PC-9 (cell line): ENCODE measurements at regions not wholly inside any gene's neighbourhood (a gene's known extent, or its start where the extent isn't known, plus 50 kb on each side); places are given as distances from the start of the nearest gene placed in this dataset.
A peak's percentile ranks its signal among the peaks of the same experiment; 100 is the strongest.

Experiments
- BruUV-seq: library from RNA; stranded (reverse); fragments of 400-500 nt; replicated peaks from 2 replicates; lab custom pipeline; 2021; lab: Mats Ljungman, UMichigan
- CTCF ChIA-PET: fragments of 300-600 bp; sonication (Branson Sonifier 250); formaldehyde crosslinking; loops from one replicate; lab custom pipeline; 2022; ENCODE audit warnings: antibody characterized with exemption; lab: Charles Lee
- POLR2A ChIA-PET: fragments of 300-600 bp; sonication (Branson Sonifier 250); formaldehyde crosslinking; loops from one replicate; lab custom pipeline; 2022; ENCODE audit warnings: antibody characterized with exemption; ENCODE audit not compliant: unreplicated experiment; lab: Charles Lee
- DNase-seq, 2 experiments: peaks; one replicate each; pipeline versions ENCODE4 v3.0.0 to v3.0.0-alpha.2; 2015 to 2022; ENCODE audit warnings: mixed read lengths in 1 of 2
- H2AFZ ChIP-seq: fragments of 200-600 bp; sonication (generic); 2 replicates; pipeline ENCODE4 v1.8.1; 2017; ENCODE audit warnings: antibody characterized with exemption
- H3F3A ChIP-seq: fragments of 200-600 bp; sonication (generic); 2 replicates; pipeline ENCODE4 v1.8.1; 2017; ENCODE audit warnings: antibody characterized with exemption, mild to moderate bottlenecking, low read depth; ENCODE audit not compliant: insufficient read depth
- H3K27ac ChIP-seq: fragments of 200-600 bp; sonication (generic); 2 replicates; pipeline ENCODE4 v1.6.1; 2016; ENCODE audit warnings: mixed run types
- H3K27me3 ChIP-seq: fragments of 200-600 bp; sonication (generic); 2 replicates; pipeline ENCODE4 v1.6.1; 2016; ENCODE audit warnings: low read depth, mixed run types; ENCODE audit not compliant: insufficient read depth
- H3K36me3 ChIP-seq: fragments of 200-600 bp; sonication (generic); 2 replicates; pipeline ENCODE4 v1.6.1; 2016; ENCODE audit warnings: low read depth, mixed run types
- H3K4me1 ChIP-seq: fragments of 200-600 bp; sonication (generic); replicated peaks from 2 replicates; pipeline ENCODE4 v1.6.1; 2016; ENCODE audit warnings: mixed run types; ENCODE audit not compliant: insufficient read depth
- H3K4me2 ChIP-seq: fragments of 200-600 bp; sonication (generic); 2 replicates; pipeline ENCODE4 v1.6.1; 2017; ENCODE audit warnings: mixed run types
- H3K4me3 ChIP-seq: fragments of 200-600 bp; sonication (generic); 2 replicates; pipeline ENCODE4 v1.6.1; 2016; ENCODE audit warnings: mixed run types
- H3K79me2 ChIP-seq: fragments of 200-600 bp; sonication (generic); 2 replicates; pipeline ENCODE4 v1.6.1; 2017; ENCODE audit warnings: low read depth, mixed run types
- H3K9me2 ChIP-seq: fragments of 200-600 bp; sonication (generic); 2 replicates; pipeline ENCODE4 v1.8.1; 2017; ENCODE audit warnings: mild to moderate bottlenecking; ENCODE audit not compliant: insufficient read depth
- H3K9me3 ChIP-seq: fragments of 200-600 bp; sonication (generic); 2 replicates; pipeline ENCODE4 v1.8.1; 2016; ENCODE audit warnings: low read depth; ENCODE audit not compliant: insufficient read depth
- H4K20me1 ChIP-seq: fragments of 200-600 bp; sonication (generic); 2 replicates; pipeline ENCODE4 v1.8.1; 2017; ENCODE audit not compliant: insufficient read depth
- EZH2 ChIP-seq: fragments of 200-600 bp; sonication (generic); IDR thresholded peaks from 2 replicates; pipeline ENCODE4 v1.8.0; 2017; ENCODE audit warnings: antibody characterized with exemption, low read depth
- intact Hi-C: fragments of 100-400 bp; cut with micrococcal nuclease; formaldehyde crosslinking; loops from one replicate; pipeline ENCODE4 v1.10.0; 2022; ENCODE audit not compliant: unreplicated experiment
- TF ChIP-seq, protein P1 (sequence below): fragments of 200-600 bp; sonication (generic); conservative IDR thresholded peaks from 2 replicates; pipeline ENCODE4 v1.6.1; 2017; ENCODE audit warnings: mixed run types, antibody characterized with exemption, mild to moderate bottlenecking, moderate library complexity

DNA sequence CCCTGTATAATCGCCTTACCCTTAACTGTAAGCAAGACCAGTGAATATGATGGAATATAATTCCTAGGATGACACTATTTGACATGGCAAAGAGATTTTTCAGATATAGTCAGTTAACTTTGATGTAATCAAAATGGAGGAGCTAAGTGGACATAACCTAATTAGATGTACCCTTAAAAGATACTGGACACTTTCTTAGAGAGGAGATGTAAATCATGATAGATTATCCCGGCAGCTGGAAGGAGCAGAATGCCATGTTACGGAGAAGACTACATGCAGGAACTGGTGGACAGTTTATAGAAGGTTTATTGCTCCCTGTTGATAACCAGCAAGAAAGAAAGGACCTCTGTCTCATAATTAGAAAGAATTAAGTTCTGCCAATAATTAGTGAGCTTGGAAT is 1142.9 kb downstream of the SI start:
- no peak overlapping the region for H3K4me3 ChIP-seq
- H2AFZ ChIP-seq: no peak overlapping the region
- H3K9me2 ChIP-seq: no peaks in the 10 kb centered on the region
- intact Hi-C loops: no loop called here
- H3K36me3 ChIP-seq: no peaks in the 10 kb centered on the region
- ChIA-PET CTCF (no interaction called here), POLR2A (no interaction called here)
- no peaks in the 10 kb centered on the region for H3K79me2 ChIP-seq
- H4K20me1 ChIP-seq: no peaks in the 10 kb centered on the region
- H3K27me3 ChIP-seq: no peaks in the 10 kb centered on the region
- H3F3A ChIP-seq: peaks cover 4% of the 10 kb centered on the region; the same call in 1 of the 2 replicates
- TF ChIP-seq, protein P1, sequence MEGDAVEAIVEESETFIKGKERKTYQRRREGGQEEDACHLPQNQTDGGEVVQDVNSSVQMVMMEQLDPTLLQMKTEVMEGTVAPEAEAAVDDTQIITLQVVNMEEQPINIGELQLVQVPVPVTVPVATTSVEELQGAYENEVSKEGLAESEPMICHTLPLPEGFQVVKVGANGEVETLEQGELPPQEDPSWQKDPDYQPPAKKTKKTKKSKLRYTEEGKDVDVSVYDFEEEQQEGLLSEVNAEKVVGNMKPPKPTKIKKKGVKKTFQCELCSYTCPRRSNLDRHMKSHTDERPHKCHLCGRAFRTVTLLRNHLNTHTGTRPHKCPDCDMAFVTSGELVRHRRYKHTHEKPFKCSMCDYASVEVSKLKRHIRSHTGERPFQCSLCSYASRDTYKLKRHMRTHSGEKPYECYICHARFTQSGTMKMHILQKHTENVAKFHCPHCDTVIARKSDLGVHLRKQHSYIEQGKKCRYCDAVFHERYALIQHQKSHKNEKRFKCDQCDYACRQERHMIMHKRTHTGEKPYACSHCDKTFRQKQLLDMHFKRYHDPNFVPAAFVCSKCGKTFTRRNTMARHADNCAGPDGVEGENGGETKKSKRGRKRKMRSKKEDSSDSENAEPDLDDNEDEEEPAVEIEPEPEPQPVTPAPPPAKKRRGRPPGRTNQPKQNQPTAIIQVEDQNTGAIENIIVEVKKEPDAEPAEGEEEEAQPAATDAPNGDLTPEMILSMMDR: no peak
- TF ChIP-seq EZH2: no peak
- H3K4me1 ChIP-seq: no peaks in the 10 kb centered on the region
- no peak overlapping the region for H3K4me2 ChIP-seq
- no peak overlapping the region for H3K27ac ChIP-seq
- BruUV-seq: no TSS peak
- no peak for DNase-seq
- H3K9me3 ChIP-seq: no peaks in the 10 kb centered on the region

DNA sequence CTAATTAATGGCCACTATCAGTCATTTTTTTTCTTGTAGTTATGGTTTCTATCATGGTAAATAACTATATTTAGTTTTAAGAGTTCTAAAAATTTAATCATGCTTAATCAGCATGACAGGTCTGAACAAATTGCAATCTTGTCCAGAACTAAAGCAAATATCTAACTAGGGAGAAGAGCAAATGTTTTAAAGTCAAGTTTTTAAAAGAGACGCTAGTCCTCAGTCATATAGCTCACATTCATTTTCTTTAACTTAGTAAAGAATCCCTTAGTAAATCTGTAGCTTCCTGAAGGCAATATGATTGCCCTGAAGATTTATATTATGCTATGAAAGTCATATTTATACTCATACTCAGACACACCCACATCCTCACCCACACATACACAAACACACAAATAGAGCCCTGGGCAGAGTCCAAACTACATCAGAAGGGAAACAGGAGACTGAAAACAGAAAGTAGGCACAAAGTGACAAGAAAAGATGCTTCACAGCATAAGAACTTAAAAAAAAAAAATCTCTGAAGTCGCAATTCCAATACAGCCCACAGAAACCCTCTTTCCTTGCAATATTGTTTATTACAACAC is 1149.1 kb downstream of the SI start:
- H3K9me2 ChIP-seq: no peaks in the 10 kb centered on the region
- no peak overlapping the region for H3K4me3 ChIP-seq
- CTCF ChIA-PET: no interaction called here
- no peaks in the 10 kb centered on the region for H4K20me1 ChIP-seq
- intact Hi-C loops: no loop called here
- no peak for DNase-seq
- no peaks in the 10 kb centered on the region for H3K79me2 ChIP-seq
- no peaks in the 10 kb centered on the region for H3K36me3 ChIP-seq
- H3K27me3 ChIP-seq: no peaks in the 10 kb centered on the region
- H3K4me1 ChIP-seq: no peaks in the 10 kb centered on the region
- H3K9me3 ChIP-seq: no peaks in the 10 kb centered on the region
- POLR2A ChIA-PET: interaction anchor here (0.7 kb wide), 1 partner anchor 503 kb away, joined by 3 read pairs; no protein-coding TSS in a partner anchor
- TF ChIP-seq, protein P1: no peak
- TF ChIP-seq EZH2: no peak
- BruUV-seq: no TSS peak
- H3K27ac ChIP-seq: no peak overlapping the region
- no peak overlapping the region for H3K4me2 ChIP-seq
- H2AFZ ChIP-seq: no peak overlapping the region; the same call in 1 of the 2 replicates
- H3F3A ChIP-seq: no peaks in the 10 kb centered on the region

DNA sequence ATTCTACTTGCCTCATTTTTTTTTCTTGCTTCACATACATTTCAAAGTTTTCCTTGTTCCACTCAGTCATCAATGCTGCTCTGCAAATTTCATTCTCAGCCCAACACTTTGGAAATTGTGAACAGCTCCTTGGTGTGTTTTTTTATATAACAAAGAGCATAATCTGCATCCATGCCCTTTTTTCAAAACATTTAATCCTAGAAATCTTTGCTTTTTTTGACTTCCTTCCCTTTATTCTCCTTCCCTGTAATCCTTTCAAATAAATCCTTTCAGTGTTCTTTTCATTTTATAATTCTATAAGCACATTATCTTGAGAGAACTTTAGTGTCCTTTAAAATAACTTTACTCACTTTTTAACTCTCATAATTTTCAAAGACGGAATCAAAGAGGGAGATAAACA is 1150.8 kb downstream of the SI start:
- Histone ChIP-seq H3K9me2 (no peaks in the 10 kb centered on the region), H2AFZ (peak overlapping the region; percentile 44), H3K4me1 (no peaks in the 10 kb centered on the region), H3K79me2 (no peaks in the 10 kb centered on the region), H3K9me3 (no peaks in the 10 kb centered on the region), H3K27ac (no peak overlapping the region), H3K36me3 (no peaks in the 10 kb centered on the region), H4K20me1 (no peaks in the 10 kb centered on the region), H3F3A (no peaks in the 10 kb centered on the region), H3K27me3 (no peaks in the 10 kb centered on the region), H3K4me3 (no peak overlapping the region), H3K4me2 (no peak overlapping the region)
- BruUV-seq: no TSS peak
- TF ChIP-seq EZH2: no peak
- TF ChIP-seq, protein P1: no peak
- ChIA-PET CTCF (no interaction called here), POLR2A (no interaction called here)
- intact Hi-C loops: no loop called here
- DNase-seq: no peak
